ENCODE measurements at regions not wholly inside any gene's neighbourhood (a gene's known extent, or its start where the extent isn't known, plus 50 kb on each side); places are given as distances from the start of the nearest gene placed in this dataset.

DNA sequence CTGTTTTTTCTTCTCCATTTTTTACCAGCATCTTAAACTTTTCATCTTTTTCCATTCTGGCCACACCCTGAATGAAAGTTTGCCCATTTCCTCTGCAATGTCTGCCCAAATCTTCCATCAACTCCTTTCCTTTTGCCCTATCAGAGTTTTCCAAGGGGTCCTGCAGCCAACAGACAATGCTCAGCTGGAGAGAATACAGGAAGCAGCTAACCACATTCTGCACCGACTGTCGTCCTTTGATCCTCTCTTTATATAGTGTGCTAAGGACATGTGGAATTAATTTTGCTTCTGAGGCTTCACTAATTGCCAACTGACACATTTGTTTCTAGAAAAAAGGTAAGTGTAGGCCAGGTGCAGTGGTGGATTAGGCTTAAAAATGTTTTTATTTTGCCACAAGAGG is 50.5 kb upstream of the DLX2 start:
- no peak for DNase-seq

DNA sequence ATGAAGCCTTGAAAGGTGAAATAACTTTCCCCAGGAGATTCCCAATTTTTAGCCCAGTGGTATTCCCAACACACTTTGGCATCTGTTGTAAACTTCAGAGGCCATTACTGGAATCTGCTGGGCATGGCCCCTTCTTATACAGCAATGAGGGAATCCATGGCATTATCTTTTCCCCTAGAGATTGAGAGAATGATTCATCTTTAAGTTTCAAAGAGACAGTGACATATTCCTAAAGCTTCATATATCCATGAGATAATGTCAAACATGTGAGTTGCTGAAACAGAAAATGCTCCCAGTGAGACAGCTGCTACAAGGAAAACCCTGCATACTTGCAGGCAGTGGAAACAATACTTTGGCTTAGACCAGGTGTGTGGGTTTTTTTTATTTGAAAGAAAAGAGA is 51.1 kb upstream of the DLX2 start:
- DNase-seq: no peak

DNA sequence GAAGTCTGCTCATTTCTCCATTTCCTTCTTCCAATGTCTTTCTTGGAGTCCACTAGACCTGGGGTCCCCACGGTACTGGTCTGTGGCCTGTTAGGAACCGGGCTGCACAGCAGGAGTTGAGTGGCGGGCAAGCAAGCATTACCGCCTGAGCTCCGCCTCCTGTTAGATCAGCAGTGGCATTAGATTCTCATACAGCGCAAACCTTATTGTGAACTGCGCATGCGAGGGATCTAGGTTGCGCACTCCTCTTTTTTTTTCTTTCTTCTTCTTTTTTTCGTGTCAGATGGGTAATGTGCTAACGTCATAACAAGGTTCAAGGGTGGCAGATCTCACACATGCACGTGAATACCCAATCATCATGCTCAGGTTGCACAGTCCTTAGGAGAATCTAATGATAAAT is 53.1 kb upstream of the DLX2 start:
- DNase-seq: no peak

DNA sequence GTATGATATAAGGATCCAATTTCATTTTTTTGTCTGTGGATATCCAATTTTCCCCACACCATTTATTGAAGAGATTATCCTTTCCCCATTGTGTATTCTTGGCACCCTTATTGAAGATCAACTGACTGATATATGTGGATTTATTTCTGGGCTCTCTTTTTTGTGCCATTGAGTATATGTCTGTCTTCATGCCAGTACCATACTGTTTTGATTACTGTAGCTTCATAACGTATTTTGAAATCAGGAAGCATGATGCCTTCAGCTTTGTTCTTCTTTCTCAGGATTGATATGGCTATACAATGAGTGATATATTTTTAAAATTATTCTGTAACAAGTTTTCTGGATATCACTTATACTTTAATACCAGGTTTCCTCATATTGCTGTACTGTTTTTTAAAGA is 58.1 kb upstream of the DLX2 start:
- no peak for DNase-seq

DNA sequence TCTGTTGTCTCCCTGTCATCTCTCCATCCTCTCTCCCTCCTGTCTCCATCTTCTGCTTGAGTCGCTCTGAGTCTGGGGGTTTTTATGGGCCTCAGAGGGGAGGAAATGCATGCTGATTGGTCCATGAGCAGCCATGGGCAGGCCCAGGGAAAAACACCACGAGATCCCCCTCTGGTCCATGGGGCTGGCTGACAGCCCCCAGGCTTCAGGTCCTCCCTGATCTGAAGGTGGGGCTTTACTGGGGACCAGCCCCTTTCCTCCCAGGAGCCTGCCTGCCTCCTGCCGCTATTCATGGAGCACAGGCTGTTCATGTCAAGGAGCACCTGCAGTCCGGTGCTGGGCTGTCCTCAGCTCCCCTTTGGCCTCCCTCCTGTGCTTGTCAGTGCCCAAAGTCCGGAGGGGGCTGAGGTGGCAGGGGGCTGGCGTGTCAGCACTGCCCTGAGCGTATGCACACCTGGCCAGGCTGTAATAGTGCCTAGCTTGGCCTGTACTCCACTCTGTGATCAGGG is 59.6 kb upstream of the DLX2 start:
- DNase-seq: no peak

DNA sequence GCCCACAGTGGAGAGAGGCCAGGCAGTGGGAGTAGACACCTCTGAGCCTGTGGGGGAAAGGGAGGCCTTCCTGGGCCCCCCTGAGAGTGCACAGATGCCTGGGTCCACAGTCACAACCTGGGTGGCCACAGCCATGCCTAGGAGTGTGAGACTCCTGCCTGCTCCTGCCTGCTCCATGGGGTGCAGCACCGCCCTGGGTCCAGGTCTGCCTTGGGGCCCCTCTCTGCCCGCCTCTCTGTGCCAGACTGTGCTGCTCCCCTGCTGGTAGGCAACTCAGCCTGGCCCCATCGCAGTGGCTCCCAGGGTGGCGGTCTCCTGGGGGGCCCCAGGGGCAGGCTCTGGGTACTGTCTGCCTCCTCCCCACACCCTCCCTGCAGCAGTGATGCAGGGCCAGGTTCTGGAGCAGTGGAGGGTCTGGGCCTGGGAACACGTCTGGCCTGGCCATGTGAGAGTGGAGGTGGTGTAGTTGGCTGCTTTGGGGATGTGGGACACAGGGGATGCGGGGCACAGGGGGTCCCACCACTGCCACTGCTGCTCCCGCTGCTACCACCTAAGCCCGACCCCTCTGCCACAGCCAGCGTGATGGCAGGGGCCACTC is 60.1 kb upstream of the DLX2 start:
- DNase-seq: no peak

DNA sequence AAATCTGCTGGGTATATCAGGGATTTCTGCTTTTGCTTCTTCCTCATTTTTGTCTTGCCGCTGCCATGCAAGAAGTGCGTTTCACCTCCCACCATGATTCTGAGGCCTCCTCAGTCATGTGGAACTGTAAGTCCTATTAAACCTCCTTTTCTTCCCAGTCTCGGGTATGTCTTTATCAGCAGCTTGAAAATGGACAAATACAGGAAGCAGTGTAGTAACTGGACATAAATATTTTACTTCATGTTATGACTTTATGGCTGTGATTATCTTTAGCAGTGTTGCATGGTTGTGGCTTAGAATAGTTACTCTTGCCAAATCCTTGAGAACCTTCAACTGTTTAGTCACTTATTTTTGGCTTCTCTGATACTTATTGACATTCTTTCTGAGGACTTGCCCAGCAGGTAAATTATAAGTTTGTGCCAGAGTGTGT is 66.2 kb upstream of the DLX2 start:
- DNase-seq: no peak

DNA sequence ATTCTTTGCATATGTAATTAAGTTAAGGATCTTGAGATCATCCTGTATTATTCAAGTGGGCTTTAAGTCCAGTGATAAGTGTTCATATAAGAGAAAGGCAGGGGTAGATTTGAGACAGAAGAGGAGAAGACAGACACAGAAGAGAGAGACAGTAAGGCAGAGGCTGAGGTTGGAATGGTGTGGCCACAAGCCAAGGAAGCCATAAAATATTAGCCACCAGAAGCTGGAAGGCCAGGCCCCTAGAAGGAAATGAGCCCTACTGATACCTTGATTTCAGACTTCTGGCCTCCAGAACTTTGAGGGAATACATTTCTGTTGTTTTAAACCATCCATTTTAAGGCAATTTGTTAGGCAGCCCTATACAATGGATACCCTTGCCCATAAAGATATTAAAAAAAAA is 66.9 kb upstream of the DLX2 start:
- DNase-seq: no peak

DNA sequence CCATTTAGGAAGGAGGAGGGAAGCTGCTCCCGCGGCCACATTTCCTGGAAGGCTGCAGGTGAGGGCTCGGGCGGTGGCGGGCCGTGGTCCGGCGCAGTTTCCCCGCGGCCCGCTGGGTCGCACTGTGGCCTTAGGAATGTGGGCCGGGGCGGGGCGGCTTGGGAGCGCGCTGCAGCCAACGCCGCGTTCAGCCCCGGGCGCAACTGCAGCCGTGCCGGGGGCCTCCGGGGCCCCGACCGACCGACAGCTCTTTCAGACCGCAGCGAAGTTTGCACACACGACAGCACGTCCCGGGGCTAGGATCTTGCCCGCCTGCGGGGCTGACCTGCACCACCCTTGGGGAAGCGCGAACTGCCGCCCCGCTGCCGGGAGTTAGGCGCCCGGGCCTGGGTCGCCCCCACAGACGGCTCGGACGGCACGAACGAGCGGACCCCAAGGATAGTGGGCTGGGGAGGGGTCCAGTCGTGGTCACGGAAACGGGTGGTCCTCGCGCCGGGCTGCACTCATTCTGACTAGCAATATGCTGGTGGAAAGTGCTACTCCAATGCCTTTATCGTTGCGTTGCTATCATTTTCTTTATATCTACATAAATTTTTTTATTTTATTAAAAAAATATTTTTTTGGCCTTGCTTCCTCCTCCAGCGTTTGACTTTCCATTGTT is 69.9 kb upstream of the DLX2 start:
- DNase-seq: peak; percentile 5 to 7

DNA sequence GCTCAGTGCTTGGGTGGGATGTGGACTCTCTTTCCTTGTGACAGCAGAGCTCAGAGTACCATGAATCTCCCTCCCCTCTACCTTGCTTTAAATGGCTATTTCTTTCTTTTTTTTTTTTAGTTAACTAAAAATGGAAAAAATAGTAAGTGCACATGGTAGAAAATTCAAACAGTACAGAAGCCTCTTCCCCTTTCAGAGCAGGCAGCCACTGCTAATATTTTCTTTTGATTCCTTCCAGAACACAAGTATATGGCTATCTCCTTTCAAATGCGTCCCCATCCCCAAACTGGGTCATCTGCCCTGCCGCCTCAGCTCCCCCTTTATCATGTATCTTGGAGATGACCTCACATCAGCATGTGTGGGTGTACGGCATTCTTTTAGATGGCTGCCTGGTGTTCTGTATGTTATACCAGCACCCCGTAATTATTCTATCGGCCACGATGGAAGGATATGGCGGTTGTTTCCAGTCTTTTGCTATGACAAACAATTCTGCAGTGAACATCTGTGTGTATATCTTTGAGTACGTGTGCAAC is 70.5 kb upstream of the DLX2 start:
- no peak for DNase-seq

DNA sequence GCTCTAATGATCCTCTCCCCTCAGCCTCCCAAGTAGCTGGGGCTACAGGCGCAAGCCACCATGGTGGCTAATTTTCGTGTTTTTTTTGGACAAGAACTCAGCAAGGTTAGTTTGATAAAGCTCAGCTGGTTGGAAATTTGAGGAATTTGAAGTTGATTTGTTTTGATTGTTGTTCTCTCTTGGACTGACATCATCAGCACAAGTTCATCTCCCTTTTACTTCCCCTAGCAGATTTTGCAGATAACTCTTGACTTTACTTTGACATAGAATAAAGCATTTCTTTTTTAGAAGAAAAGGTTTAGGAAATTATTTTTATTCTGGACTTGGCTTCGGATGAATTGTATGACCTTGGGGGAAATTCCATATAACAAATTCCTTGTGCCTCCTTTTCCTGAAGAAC is 74.9 kb upstream of the DLX2 start:
- DNase-seq: no peak

DNA sequence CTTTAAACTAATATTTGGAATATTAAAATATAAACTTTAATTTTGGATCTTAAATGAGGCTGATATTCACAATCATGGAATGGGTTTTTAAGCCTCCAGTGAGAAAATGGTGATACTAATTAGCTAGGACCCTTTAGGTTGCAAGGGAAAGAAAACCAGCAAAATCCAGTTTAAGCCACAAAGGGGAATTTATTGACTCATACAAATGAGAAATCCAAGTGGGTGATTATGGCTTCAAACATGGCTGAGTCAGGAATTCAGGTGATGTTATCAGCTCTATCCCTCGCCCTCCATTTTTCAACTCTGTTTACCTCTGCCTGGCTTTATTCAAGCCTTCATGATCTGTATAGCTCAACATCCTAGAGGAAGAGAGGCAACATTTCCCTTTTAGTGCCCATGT is 75.3 kb upstream of the DLX2 start:
- DNase-seq: no peak

DNA sequence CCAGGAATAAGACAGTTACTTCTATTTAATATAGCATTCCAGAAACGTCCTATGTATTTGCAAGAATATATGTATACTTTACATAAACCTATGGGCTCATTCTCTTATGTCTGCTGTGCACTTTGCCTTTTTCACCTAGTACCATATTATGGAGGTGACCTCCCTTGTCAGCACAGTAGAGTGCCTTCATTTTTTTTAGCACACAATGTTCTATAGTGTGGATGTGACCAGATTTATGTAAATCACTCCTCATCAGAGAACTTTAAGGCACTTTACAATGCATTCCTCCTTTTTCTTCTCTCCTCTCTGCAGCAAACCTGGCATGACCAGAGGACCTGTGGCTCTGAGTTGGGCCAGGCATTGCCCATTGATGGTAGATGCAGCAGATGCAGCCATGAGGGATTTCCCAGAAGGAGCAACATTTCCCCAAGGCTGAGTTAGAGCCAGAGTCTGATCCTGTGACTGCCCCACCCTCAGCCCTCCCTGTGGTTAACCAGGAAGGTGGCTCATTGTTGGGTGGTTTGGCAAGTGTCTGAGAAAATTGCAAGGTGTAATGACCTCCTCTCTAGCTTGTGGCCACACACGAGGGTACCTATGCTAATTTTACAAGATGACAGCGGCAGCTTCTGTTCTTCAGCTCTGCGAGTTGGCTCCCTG is 76.5 kb upstream of the DLX2 start:
- no peak for DNase-seq

DNA sequence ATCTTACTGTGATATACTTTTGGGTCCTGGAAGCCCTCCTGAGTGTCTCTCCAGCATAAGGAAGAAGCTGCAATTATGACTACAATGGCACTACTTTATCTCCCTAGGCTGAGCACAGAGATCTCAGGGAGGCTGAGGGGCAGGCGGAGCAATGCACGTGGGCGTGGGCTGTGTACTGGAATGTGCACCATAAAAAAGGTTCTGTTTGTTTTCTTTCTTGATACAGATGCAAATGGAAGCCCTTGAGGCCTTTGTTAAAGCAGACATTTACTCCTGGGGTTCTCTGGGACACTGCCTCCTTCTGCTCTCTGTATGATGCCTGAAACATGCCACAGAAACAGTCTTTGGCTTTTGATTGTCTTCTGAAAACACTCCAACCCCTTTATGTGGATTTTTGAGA is 79.1 kb upstream of the DLX2 start:
- DNase-seq: no peak

DNA sequence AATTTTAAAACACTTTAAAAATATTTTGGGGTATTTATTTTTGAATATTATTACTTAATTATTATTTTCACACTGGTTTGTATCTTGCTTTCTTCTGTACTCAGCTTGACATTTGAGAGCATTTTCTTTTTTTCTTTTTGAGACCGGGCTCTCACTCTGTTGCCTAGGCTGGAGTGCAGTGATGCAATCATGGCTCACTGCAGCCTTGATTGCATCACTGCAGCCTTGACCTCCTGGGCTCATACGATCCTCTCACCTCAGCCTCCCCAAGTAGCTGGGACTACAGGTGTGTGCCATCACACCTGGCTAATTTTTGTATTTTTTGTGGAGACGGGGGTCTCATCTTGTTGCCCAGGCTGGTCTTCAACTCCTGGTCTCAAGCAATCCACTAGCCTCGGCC is 79.9 kb upstream of the DLX2 start:
- no peak for DNase-seq

DNA sequence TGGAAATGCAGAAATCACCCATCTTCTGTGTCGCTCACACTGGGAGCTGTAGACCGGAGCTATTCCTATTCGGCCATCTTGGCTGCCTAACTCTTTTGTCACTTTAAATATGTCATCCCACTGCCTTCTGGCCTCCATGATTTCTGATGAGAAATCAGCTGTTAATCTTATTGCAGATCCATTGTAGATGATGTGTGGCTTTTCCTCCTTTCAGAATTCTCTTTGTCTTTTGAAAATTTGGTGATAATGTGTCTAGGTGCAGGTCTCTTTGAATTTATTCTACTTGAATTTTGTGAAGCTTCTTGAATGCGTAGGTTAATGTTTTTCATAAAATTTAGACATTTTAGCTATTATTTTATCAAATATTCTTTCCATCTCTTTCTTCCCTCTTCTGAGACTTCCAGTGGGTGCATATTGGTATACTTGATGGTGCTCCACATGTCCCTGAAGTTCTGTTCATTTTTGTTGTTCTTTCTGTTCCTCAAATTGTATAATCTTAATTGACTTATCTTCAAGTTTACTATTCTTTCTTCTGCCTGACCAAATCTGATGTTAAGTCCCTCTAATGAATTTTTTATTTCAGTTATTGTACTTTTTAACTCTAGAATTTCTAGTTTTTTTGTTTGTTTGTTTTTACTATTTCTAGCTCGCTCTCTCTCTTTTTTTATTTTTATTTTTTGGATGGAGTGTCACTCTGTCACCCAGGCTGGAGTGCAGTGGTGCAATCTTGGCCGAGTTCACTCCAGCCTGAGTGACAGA is 90.8 kb upstream of the DLX2 start:
- no peak for DNase-seq

DNA sequence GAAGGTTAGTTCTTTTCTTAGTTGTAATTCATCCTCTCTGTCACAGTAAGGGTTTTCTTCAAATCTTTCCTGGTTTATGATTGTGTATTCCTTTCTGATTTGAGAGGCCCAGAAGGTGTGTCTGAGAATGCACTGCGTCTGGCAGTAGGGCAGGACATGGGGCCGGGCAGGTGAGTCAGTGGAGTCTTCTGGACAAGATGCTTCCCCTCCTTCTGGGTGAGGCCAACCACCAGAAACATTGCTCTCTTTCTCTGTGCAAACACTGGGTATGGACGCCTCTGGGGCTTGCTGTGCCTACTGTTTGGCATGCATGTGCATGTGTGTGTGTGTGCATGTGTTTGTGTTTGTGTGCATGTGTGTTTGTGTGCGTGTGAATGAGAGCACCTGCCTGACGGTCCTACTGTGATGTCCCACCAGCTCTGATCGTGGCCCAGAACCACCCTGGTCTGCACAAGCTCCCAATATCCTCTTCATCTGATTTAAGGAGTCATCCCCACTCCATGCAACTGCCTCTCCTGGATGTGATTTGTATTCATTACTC is 93.2 kb upstream of the DLX2 start:
- no peak for DNase-seq

DNA sequence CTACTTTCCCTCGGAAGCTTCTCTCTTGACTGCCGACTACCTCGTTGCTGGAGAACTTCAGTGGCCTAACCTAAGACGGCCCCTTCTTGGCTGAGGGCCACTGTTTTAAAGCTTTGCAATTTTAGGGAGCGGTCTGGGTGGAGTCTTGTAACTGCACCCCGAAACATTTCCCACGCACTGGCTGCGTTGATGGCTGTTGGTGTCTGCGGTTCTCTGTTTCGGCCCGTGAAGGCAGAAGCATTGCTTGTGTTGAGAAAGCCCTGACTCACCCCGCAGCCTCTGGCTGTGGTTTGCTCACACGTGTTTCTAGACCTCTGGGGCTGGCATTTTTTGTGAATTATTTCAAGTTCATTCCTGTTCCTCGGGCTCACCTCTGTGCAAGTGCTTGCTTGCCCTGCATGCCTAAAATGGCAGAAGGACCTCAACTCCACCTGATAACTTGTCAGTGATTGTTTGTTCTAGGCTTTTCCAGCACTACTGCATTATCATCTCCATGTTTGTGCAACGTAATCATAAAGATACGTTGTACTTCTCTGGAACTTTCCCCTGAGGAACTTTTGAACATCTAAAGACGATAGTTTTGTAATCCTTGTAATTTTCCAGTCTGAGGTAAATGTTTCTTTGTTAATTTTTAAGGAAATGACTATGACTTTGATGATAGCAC is 94.2 kb upstream of the DLX2 start:
- DNase-seq: no peak

DNA sequence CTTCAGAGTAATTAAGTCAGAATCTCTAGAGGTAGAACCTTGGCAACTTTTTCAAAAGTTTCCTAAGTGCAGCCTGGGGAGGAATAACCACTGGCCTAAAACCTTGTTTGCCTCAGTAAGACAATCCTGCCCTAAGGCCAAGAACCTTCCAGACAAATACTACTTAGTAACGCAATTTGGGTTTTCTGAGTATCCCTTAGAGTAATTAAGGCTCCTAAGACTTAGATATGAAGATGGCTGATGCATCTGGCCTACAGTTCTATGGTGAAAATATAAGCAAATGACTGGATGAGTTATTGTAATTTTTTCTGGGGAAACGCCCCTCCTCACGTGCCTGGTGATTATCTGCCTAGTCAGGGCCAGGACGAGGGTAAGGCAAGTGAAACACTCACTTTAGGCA is 95.7 kb upstream of the DLX2 start:
- DNase-seq: no peak

DNA sequence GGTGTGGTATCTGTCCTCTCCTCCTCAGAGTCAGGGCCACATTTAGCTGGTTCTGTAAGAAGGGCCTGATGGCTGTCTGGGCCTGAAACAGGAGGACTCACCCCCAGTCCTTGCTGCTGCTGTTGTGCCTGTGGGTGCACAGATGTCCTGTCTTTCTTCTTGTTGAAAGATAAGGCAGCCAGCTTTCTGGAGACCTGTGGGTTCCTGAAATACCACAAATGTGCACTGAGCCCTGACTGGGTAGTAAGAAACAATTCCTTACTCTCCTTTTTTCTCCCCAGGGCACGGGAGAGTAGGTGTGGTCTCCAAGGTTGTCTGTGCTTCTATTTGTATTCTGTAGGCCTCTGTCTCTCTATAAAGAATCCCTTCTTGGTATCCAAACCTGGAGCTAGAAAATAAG is 96.2 kb upstream of the DLX2 start:
- DNase-seq: no peak

DNA sequence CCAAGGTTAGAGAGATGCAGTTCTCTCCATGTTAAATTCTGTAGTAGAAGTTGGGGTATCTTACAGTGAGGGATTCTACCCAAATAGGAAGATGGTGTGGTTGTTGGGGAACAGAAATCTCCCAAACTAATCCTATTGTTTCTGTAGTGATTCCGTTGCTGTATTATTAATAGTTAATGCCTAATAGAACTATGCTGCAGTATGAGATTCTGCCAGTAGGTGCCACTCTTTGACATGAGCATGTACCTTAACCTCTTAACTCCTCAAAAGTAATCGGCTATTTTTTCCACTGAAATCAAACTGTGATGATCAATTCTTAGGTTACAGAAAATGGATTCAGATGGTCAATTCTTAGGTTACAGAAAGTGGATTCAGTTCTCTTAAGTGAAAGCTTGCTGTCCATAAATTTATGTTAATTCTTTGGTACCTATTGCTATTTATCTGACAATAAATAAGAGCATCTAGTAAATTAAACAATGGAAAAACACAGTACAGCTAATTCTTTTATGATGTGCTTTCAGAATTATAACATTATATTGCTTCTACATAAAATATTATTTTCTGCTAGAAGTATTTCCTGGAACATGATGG is 97.9 kb upstream of the DLX2 start:
- DNase-seq: no peak

DNA sequence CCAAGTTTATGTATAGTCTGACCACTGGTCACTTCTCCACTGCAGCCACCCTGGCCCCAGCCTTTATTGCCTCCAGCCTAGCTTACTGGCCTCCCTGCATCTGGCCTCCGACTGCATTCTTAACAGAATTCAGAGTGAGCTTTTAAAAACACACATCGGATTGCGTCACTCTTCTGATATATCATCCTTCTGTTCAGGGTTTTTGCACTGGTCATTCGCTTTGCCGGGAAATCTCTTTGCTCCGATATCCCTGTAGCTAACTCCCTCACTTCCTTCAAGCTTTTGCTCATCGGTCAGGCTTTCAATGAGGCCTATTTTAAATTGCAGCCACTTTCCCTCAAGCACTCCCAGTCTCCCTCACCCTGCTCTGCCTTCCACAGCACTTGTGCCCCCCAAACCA is 101.6 kb upstream of the DLX2 start:
- DNase-seq: no peak

Measured in NCI-H187 (cell line).